DOHH2 (cell line): ENCODE measurements at regions not wholly inside any gene's neighbourhood (a gene's known extent, or its start where the extent isn't known, plus 50 kb on each side); places are given as distances from the start of the nearest gene placed in this dataset.

ENCODE experiments used
- H3F3A ChIP-seq: fragments of 200-600 bp; sonication (generic), shearing (Covaris generic); 2 replicates; pipeline ENCODE4 v1.6.0; 2016; ENCODE audit warnings: antibody characterized with exemption, mild to moderate bottlenecking; ENCODE audit not compliant: control insufficient read depth, insufficient read depth
- H3K27ac ChIP-seq: fragments of 200-600 bp; sonication (generic); 2 replicates; pipeline ENCODE4 v1.5.1; 2014; ENCODE audit warnings: low read depth, mild to moderate bottlenecking, low read length, moderate library complexity
- H3K27me3 ChIP-seq: fragments of 200-600 bp; sonication (generic); 2 replicates; pipeline ENCODE4 v1.6.1; 2014; ENCODE audit warnings: mild to moderate bottlenecking, low read length, mixed read lengths; ENCODE audit not compliant: control insufficient read depth
- H3K36me3 ChIP-seq: fragments of 200-600 bp; sonication (generic); 2 replicates; pipeline ENCODE4 v1.6.1; 2014; ENCODE audit warnings: mild to moderate bottlenecking, low read length, moderate library complexity, mixed read lengths; ENCODE audit not compliant: control insufficient read depth
- H3K4me1 ChIP-seq: fragments of 200-600 bp; sonication (generic); 2 replicates; pipeline ENCODE4 v1.6.1; 2014; ENCODE audit warnings: mild to moderate bottlenecking, low read length, mixed read lengths; ENCODE audit not compliant: control insufficient read depth
- H3K4me2 ChIP-seq: fragments of 200-600 bp; sonication (generic); 2 replicates; pipeline ENCODE4 v1.6.0; 2014; ENCODE audit warnings: mild to moderate bottlenecking, low read length, moderate library complexity
- H3K4me3 ChIP-seq: fragments of 200-600 bp; sonication (generic); 2 replicates; pipeline ENCODE4 v1.5.1; 2014; ENCODE audit warnings: mild to moderate bottlenecking, low read length, mixed read lengths
- H3K79me2 ChIP-seq: fragments of 200-600 bp; sonication (generic); 2 replicates; pipeline ENCODE4 v1.6.1; 2014; ENCODE audit warnings: mild to moderate bottlenecking, low read length, mixed read lengths; ENCODE audit not compliant: control insufficient read depth
- H3K9me2 ChIP-seq: fragments of 200-600 bp; sonication (generic); replicated peaks from 2 replicates; pipeline ENCODE4 v1.6.1; 2014; ENCODE audit warnings: mild to moderate bottlenecking, low read length, mixed read lengths; ENCODE audit not compliant: control insufficient read depth
- H3K9me3 ChIP-seq: fragments of 200-600 bp; sonication (generic); 2 replicates; pipeline ENCODE4 v1.6.1; 2014; ENCODE audit warnings: antibody characterized with exemption, low read length, mixed read lengths; ENCODE audit not compliant: control insufficient read depth, insufficient read depth
- H4K20me1 ChIP-seq: fragments of 200-600 bp; sonication (generic); 2 replicates; pipeline ENCODE4 v1.6.0; 2014; ENCODE audit warnings: low read depth, mild to moderate bottlenecking, antibody characterized with exemption, low read length, moderate library complexity; ENCODE audit not compliant: control insufficient read depth, insufficient read depth
- EZH2phosphoT487 ChIP-seq: fragments of 200-600 bp; sonication (generic); IDR thresholded peaks from 2 replicates; pipeline ENCODE4 v1.6.1; 2017; ENCODE audit warnings: borderline replicate concordance, mild to moderate bottlenecking, antibody characterized with exemption, low read length, moderate library complexity, mixed read lengths
- TF ChIP-seq, protein P1 (sequence below): fragments of 200-600 bp; sonication (generic); IDR thresholded peaks from one replicate; pipeline ENCODE4 v1.5.1; 2014; ENCODE audit warnings: antibody characterized with exemption, mild to moderate bottlenecking, low read depth, low read length; ENCODE audit not compliant: poor library complexity, severe bottlenecking

DNA sequence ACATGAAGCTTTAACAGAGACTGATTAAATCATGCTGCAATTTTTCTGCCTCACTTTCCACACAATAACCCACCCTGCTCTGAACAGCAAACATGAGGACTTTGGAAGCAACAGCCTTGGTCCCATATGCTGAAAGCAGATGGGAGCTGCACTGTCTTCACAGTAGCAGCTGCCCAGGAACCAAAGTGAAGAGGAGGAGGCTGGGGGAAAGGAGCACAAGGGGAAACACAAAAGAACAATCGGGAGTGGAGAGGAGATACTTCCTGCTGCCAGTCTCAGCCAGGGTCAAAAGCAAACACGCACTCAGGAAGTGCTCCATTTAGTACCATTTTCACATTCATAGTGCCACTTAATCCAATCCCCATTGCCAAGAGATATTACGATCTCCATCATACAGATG is 183.3 kb upstream of the PUM3 start:
- Histone ChIP-seq H3F3A (no peaks in the 10 kb centered on the region), H3K79me2 (no peaks in the 10 kb centered on the region), H3K9me3 (no peaks in the 10 kb centered on the region), H3K4me3 (no peak overlapping the region), H3K4me1 (no peaks in the 10 kb centered on the region), H3K4me2 (no peak overlapping the region), H3K27ac (no peak overlapping the region), H3K36me3 (no peaks in the 10 kb centered on the region), H3K9me2 (no peaks in the 10 kb centered on the region), H3K27me3 (peaks cover 9% of the 10 kb centered on the region; the same call in 1 of the 2 replicates), H4K20me1 (no peaks in the 10 kb centered on the region; the same call in 1 of the 2 replicates)
- TF ChIP-seq EZH2phosphoT487, result no peak
- TF ChIP-seq, protein P1, sequence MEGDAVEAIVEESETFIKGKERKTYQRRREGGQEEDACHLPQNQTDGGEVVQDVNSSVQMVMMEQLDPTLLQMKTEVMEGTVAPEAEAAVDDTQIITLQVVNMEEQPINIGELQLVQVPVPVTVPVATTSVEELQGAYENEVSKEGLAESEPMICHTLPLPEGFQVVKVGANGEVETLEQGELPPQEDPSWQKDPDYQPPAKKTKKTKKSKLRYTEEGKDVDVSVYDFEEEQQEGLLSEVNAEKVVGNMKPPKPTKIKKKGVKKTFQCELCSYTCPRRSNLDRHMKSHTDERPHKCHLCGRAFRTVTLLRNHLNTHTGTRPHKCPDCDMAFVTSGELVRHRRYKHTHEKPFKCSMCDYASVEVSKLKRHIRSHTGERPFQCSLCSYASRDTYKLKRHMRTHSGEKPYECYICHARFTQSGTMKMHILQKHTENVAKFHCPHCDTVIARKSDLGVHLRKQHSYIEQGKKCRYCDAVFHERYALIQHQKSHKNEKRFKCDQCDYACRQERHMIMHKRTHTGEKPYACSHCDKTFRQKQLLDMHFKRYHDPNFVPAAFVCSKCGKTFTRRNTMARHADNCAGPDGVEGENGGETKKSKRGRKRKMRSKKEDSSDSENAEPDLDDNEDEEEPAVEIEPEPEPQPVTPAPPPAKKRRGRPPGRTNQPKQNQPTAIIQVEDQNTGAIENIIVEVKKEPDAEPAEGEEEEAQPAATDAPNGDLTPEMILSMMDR, result no peak

DNA sequence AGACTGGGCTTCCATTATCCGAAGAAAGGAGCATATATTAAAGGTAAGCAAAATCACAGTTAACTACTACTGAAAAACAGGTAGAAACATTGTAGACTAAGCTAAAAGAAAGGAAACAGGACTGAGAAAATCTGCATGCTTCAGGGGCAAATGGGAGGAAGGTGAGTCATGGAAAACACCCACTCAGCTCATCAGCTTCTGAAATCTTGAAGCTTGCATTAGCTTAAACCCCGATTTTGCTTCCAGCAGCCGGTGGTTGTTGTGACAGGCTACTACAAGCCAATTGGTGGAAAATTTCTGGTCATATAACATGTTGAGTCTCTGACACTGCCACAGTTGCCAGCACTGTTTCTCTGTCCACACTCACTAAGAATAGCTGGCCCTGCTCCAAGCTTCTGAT is 179.6 kb upstream of the PUM3 start:
- Histone ChIP-seq H3K9me2 (no peaks in the 10 kb centered on the region), H3K4me3 (no peak overlapping the region), H3K9me3 (no peaks in the 10 kb centered on the region), H3K79me2 (no peaks in the 10 kb centered on the region), H3F3A (no peaks in the 10 kb centered on the region), H3K4me1 (no peaks in the 10 kb centered on the region), H3K27me3 (peaks cover 9% of the 10 kb centered on the region; the same call in 1 of the 2 replicates), H4K20me1 (no peaks in the 10 kb centered on the region; the same call in 1 of the 2 replicates), H3K4me2 (no peak overlapping the region), H3K36me3 (no peaks in the 10 kb centered on the region), H3K27ac (no peak overlapping the region)
- TF ChIP-seq, protein P1, result no peak
- TF ChIP-seq EZH2phosphoT487, result no peak

DNA sequence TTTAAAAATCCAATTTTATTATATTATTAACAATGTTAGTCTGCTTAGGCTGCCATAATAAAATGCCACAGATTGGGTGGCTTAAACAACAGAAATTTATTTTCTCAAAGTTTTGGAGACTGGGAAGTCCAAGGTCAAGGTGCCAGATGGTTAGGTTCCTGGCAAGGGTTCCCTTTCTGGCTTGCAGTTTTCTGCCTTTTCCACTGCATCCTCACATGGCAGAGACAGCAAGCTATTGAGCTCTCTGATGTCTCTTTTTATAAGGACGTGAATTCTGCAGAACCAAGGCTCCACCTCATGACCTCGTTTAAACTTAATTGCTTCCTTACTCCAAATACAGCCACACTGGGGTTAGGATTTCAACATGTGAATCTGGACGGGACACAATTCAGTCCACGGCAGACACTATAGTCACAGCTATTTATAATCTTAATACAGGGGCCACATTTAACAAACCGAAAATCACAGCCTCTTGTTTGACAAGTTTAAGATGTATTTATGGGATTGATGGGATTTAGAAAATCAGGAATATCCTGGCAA is 174.9 kb upstream of the PUM3 start:
- H3K4me1 ChIP-seq, result peaks cover 6% of the 10 kb centered on the region
- no peaks in the 10 kb centered on the region for H3K36me3 ChIP-seq
- H3F3A ChIP-seq, result no peaks in the 10 kb centered on the region
- H3K4me3 ChIP-seq, result no peak overlapping the region
- H3K4me2 ChIP-seq, result no peak overlapping the region
- no peaks in the 10 kb centered on the region for H4K20me1 ChIP-seq
- peaks cover 9% of the 10 kb centered on the region; the same call in 1 of the 2 replicates for H3K27me3 ChIP-seq
- no peaks in the 10 kb centered on the region for H3K9me2 ChIP-seq
- H3K27ac ChIP-seq, result no peak overlapping the region
- H3K9me3 ChIP-seq, result no peaks in the 10 kb centered on the region
- no peaks in the 10 kb centered on the region for H3K79me2 ChIP-seq
- TF ChIP-seq, protein P1, result no peak
- no peak for TF ChIP-seq EZH2phosphoT487
